ENCODE measurements at regions not wholly inside any gene's neighbourhood (a gene's known extent, or its start where the extent isn't known, plus 50 kb on each side); places are given as distances from the start of the nearest gene placed in this dataset.
"Not testable (repeated sequence)": the region's sequence is repeated elsewhere in the genome, so short reads cannot be mapped to it uniquely, and the experiment has no call there.

DNA sequence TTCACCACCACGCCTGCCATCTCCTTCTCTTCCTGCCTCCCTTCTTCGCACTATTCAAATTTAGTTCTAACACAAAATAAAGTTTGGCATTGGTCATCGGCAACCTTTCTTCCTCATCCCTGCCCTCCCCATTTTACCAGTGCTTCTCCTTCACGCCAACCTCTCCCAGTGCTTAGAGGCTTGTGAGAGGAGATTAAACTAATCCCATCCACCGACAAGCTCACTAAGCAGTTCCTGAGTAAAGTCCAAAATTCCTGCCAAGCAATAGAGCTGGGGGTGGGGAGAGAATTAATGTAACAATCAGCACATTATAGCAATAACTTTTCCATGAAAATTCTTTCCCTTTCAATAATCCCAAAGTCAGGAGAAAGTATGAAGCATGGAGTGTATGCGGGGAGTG, 157.4 kb upstream of the GMNC start:
- peaks cover 12 to 13% of the 10 kb centered on the region in 2 experiments for H3K4me1 Mint-ChIP-seq
- Histone ChIP-seq H3K56ac (ENCODE audit: insufficient read length, low read depth, low read length) (no peak overlapping the region), H3K18ac (ENCODE audit: insufficient read length, low read depth, low read length) (no peak overlapping the region), H3K27ac (ENCODE audit: insufficient read length, low read depth, low read length) (no peak overlapping the region), H3T11ph (ENCODE audit: low read length) (no peak overlapping the region), H2BK12ac (ENCODE audit: insufficient read length, low read depth, low read length) (no peak overlapping the region), H3K4me1 (ENCODE audit: insufficient read depth, low read length) (no peaks in the 10 kb centered on the region), H3K4me2 (ENCODE audit: insufficient read depth, insufficient read length, low read length) (no peak overlapping the region), H2AFZ (ENCODE audit: low read length) (no peak overlapping the region), H2BK120ac (ENCODE audit: low read depth, low read length, poor library complexity, severe bottlenecking) (no peak overlapping the region), H3K27me3 (ENCODE audit: insufficient read depth, low read length) (no peaks in the 10 kb centered on the region), H2BK20ac (ENCODE audit: low read depth, low read length, poor library complexity, severe bottlenecking) (no peak overlapping the region), H3K23ac (ENCODE audit: insufficient read length, low read depth, low read length) (no peak overlapping the region), H2BK5ac (ENCODE audit: insufficient read length, low read length) (no peak overlapping the region), H3K79me1 (ENCODE audit: insufficient read depth, low read depth, low read length, poor library complexity, severe bottlenecking) (no peaks in the 10 kb centered on the region), H2BK15ac (ENCODE audit: low read depth, low read length) (no peak overlapping the region), H3K23me2 (ENCODE audit: insufficient read length, low read depth, low read length, poor library complexity, severe bottlenecking) (no peaks in the 10 kb centered on the region), H3K9me3 (ENCODE audit: control insufficient read depth, low read depth, low read length) (no peaks in the 10 kb centered on the region), H3K4ac (ENCODE audit: low read depth, low read length) (no peak overlapping the region), H4K5ac (ENCODE audit: insufficient read length, low read depth, low read length) (no peak overlapping the region), H2AK5ac (ENCODE audit: insufficient read length, low read length) (no peak overlapping the region), H3K9ac (ENCODE audit: extremely low read depth, insufficient read length, low read length) (no peak overlapping the region), H4K8ac (replicated peaks; ENCODE audit: insufficient read length, low read depth, low read length) (no peak overlapping the region), H4K91ac (ENCODE audit: insufficient read length, low read depth, low read length) (no peak overlapping the region), H3K14ac (ENCODE audit: insufficient read depth, low read length) (no peak overlapping the region), H4K20me1 (ENCODE audit: control insufficient read depth, insufficient read depth, insufficient read length) (no peaks in the 10 kb centered on the region), H3K79me2 (ENCODE audit: insufficient read depth, low read length) (no peaks in the 10 kb centered on the region)
- TF ChIP-seq, protein P1, sequence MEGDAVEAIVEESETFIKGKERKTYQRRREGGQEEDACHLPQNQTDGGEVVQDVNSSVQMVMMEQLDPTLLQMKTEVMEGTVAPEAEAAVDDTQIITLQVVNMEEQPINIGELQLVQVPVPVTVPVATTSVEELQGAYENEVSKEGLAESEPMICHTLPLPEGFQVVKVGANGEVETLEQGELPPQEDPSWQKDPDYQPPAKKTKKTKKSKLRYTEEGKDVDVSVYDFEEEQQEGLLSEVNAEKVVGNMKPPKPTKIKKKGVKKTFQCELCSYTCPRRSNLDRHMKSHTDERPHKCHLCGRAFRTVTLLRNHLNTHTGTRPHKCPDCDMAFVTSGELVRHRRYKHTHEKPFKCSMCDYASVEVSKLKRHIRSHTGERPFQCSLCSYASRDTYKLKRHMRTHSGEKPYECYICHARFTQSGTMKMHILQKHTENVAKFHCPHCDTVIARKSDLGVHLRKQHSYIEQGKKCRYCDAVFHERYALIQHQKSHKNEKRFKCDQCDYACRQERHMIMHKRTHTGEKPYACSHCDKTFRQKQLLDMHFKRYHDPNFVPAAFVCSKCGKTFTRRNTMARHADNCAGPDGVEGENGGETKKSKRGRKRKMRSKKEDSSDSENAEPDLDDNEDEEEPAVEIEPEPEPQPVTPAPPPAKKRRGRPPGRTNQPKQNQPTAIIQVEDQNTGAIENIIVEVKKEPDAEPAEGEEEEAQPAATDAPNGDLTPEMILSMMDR (conservative IDR thresholded peaks at IDR 0.05), result no peak
- H3K9me3 Mint-ChIP-seq, result peaks cover 0 to 3% of the 10 kb centered on the region in 2 experiments; a peak in 3 of 5 replicates
- H3K4me3 Mint-ChIP-seq, result no peak overlapping the region
- WGBS (ENCODE audit: extremely low coverage, insufficient read length, low lambda C conversion rate), result no CpG with 5 or more reads among the region's 6 CpGs
- no peak overlapping the region for H3K27ac Mint-ChIP-seq
- DNase-seq, result no peak
- H3K36me3 Mint-ChIP-seq (ENCODE audit: insufficient read depth in 1 of 3, low read depth in 3 of 3), result no peaks in the 10 kb centered on the region
- H3K27me3 Mint-ChIP-seq (ENCODE audit: low read depth), result no peaks in the 10 kb centered on the region

DNA sequence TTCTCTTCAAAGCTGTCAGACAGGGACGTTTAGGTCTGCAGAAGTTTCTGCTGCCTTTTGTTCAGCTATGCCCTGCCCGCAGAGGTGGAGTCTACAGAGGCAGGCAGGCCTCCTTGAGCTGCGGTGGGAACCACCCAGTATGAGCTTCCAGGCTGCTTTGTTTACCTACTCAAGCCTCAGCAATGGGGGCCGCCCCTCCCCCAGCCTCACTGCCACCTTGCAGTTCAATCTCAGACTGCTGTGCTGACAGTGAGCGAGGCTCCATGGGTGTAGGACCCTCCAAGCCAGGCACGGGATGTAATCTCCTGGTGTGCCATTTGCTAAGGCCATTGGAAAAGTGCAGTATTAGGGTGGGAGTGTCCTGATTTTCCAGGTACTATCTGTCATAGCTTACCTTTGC, 153.5 kb upstream of the GMNC start:
- H3K4ac ChIP-seq (ENCODE audit: low read depth, low read length); H4K5ac ChIP-seq (ENCODE audit: insufficient read length, low read depth, low read length); H2BK20ac ChIP-seq (ENCODE audit: low read depth, low read length, poor library complexity, severe bottlenecking); H3K36me3 Mint-ChIP-seq (ENCODE audit: insufficient read depth in 1 of 3, low read depth in 3 of 3); H2BK5ac ChIP-seq (ENCODE audit: insufficient read length, low read length); H3K56ac ChIP-seq (ENCODE audit: insufficient read length, low read depth, low read length); H3K23ac ChIP-seq (ENCODE audit: insufficient read length, low read depth, low read length); H3K23me2 ChIP-seq (ENCODE audit: insufficient read length, low read depth, low read length, poor library complexity, severe bottlenecking); H3K79me1 ChIP-seq (ENCODE audit: insufficient read depth, low read depth, low read length, poor library complexity, severe bottlenecking); H3K4me1 ChIP-seq (ENCODE audit: insufficient read depth, low read length); H2AK5ac ChIP-seq (ENCODE audit: insufficient read length, low read length); H3K27me3 ChIP-seq (ENCODE audit: insufficient read depth, low read length); H3K27ac ChIP-seq (ENCODE audit: insufficient read length, low read depth, low read length); H2BK12ac ChIP-seq (ENCODE audit: insufficient read length, low read depth, low read length); H2BK15ac ChIP-seq (ENCODE audit: low read depth, low read length); H4K20me1 ChIP-seq (ENCODE audit: control insufficient read depth, insufficient read depth, insufficient read length); H3K4me2 ChIP-seq (ENCODE audit: insufficient read depth, insufficient read length, low read length); H4K91ac ChIP-seq (ENCODE audit: insufficient read length, low read depth, low read length); H3T11ph ChIP-seq (ENCODE audit: low read length); H3K4me3 Mint-ChIP-seq; H3K27me3 Mint-ChIP-seq (ENCODE audit: low read depth); H3K27ac Mint-ChIP-seq; H2AFZ ChIP-seq (ENCODE audit: low read length); H4K8ac ChIP-seq (replicated peaks; ENCODE audit: insufficient read length, low read depth, low read length); H3K79me2 ChIP-seq (ENCODE audit: insufficient read depth, low read length); H3K18ac ChIP-seq (ENCODE audit: insufficient read length, low read depth, low read length); H3K9me3 ChIP-seq (ENCODE audit: control insufficient read depth, low read depth, low read length); DNase-seq; H2BK120ac ChIP-seq (ENCODE audit: low read depth, low read length, poor library complexity, severe bottlenecking); H3K9ac ChIP-seq (ENCODE audit: extremely low read depth, insufficient read length, low read length); H3K14ac ChIP-seq (ENCODE audit: insufficient read depth, low read length): not testable (repeated sequence)
- Mint-ChIP-seq H3K9me3 (peaks cover 5 to 11% of the 10 kb centered on the region in 2 experiments; a peak in 4 of 5 replicates), H3K4me1 (peaks cover 12 to 13% of the 10 kb centered on the region in 2 experiments)
- WGBS (ENCODE audit: extremely low coverage, insufficient read length, low lambda C conversion rate), result no CpG with 5 or more reads among the region's 6 CpGs

Measured in H9 (cell line).